ENCODE measurements at regions not wholly inside any gene's neighbourhood (a gene's known extent, or its start where the extent isn't known, plus 50 kb on each side); places are given as distances from the start of the nearest gene placed in this dataset.
"Not testable (repeated sequence)": the region's sequence is repeated elsewhere in the genome, so short reads cannot be mapped to it uniquely, and the experiment has no call there.

DNA sequence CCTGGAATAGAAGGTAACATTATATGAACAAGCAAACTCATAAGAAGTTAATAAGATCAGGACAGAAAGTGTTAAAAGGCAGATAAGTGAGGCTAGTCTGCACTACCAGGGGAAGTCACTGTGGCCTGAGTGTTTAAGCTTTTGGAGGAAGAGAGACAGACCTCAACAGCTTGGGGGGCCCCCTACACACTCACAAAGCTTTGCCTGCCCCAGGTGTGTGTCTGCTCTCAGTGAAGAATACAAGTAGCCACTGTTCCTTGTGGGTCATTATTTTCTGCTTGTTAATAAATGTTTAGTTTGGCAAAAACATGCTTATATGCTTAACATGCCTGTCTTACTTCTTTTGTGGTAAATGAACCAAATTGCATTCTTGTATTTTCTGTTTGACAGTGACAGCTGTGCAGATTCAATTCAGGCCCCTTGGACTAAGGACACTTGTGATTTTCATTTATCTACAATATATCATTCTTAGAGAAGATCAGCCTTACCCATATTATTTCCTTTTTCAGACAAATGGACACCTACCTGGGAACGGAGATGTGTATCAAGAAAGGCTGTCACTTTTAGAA is 50.7 kb upstream of the C12orf71 start:
- Histone ChIP-seq H3K36me3 (ENCODE audit: control insufficient read depth, insufficient read depth, low read length) (no peaks in the 10 kb centered on the region), H3K27me3 (ENCODE audit: control insufficient read depth, insufficient read depth, low read length) (no peaks in the 10 kb centered on the region), H3K9ac (ENCODE audit: low read depth, low read length) (no peak overlapping the region), H3K4me3 (ENCODE audit: low read depth, low read length) (no peak overlapping the region), H3K9me3 (ENCODE audit: control insufficient read depth, insufficient read depth, low read length) (no peaks in the 10 kb centered on the region), H3K27ac (ENCODE audit: low read depth, low read length) (no peak overlapping the region), H3K4me1 (ENCODE audit: control insufficient read depth, insufficient read depth, low read length) (no peaks in the 10 kb centered on the region)

DNA sequence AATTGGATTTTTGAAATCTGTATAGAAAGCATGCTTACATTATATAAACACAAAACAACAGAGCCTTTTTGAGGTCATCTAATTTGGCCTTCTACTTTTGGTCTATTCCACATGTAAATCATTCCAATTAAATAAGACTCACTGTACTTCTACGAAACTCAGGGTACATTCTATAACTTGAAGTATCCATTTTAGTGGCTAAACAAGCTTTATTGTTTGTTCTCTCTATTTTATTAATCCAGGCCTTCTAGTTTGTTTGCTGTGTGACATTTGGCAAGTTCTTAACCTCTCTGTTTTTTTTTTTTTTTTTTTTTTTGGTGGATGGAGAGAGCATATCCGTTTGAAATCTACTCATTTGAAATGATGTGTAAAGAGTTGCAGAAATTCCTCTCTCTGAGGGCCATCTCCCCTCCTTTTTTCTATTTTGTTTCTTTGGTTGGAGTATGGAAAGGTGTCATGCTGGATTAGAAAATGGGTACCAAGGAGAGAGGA is 58.1 kb upstream of the C12orf71 start:
- Histone ChIP-seq H3K4me3 (ENCODE audit: low read depth, low read length) (no peak overlapping the region), H3K27ac (ENCODE audit: low read depth, low read length) (no peak overlapping the region), H3K9me3 (ENCODE audit: control insufficient read depth, insufficient read depth, low read length) (no peaks in the 10 kb centered on the region), H3K36me3 (ENCODE audit: control insufficient read depth, insufficient read depth, low read length) (no peaks in the 10 kb centered on the region), H3K9ac (ENCODE audit: low read depth, low read length) (no peak overlapping the region), H3K4me1 (ENCODE audit: control insufficient read depth, insufficient read depth, low read length) (0 out of 2 replicates have a peak, but pooled peaks cover 3% of the 10 kb centered on the region), H3K27me3 (ENCODE audit: control insufficient read depth, insufficient read depth, low read length) (no peaks in the 10 kb centered on the region)

DNA sequence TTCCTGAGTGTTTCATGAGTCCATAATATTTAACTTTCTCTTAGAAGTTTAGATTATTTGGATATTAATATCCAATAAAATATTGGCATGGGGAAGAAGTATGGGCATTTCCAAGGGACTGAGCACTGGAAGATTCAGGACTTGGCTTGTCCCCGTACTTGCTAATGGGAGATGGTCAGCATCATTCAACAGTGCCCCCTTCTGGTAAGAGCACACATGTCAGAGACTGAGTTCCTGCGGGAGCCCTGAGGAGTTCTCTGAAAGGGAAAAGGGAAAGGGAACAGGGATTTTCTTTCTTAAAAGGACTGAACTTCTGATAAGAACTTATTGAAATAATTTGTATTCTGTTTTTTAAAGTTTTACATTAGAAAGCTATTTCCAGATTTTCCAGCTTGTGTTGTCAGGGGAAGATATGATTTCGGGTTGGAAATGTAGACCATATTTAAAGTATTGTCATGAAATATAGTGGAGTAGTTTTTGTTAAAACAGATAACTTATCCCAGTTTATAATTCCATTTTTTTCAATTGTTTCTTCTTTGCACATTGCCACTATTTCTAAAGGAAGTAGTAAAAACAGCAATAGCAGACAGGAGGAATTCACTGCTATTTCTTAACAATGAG is 59.8 kb upstream of the C12orf71 start:
- Histone ChIP-seq H3K4me3 (ENCODE audit: low read depth, low read length) (no peak overlapping the region), H3K27ac (ENCODE audit: low read depth, low read length) (no peak overlapping the region), H3K27me3 (ENCODE audit: control insufficient read depth, insufficient read depth, low read length) (no peaks in the 10 kb centered on the region), H3K9me3 (ENCODE audit: control insufficient read depth, insufficient read depth, low read length) (no peaks in the 10 kb centered on the region), H3K4me1 (ENCODE audit: control insufficient read depth, insufficient read depth, low read length) (0 out of 2 replicates have a peak, but pooled peaks cover 5% of the 10 kb centered on the region), H3K9ac (ENCODE audit: low read depth, low read length) (no peak overlapping the region), H3K36me3 (ENCODE audit: control insufficient read depth, insufficient read depth, low read length) (no peaks in the 10 kb centered on the region)

DNA sequence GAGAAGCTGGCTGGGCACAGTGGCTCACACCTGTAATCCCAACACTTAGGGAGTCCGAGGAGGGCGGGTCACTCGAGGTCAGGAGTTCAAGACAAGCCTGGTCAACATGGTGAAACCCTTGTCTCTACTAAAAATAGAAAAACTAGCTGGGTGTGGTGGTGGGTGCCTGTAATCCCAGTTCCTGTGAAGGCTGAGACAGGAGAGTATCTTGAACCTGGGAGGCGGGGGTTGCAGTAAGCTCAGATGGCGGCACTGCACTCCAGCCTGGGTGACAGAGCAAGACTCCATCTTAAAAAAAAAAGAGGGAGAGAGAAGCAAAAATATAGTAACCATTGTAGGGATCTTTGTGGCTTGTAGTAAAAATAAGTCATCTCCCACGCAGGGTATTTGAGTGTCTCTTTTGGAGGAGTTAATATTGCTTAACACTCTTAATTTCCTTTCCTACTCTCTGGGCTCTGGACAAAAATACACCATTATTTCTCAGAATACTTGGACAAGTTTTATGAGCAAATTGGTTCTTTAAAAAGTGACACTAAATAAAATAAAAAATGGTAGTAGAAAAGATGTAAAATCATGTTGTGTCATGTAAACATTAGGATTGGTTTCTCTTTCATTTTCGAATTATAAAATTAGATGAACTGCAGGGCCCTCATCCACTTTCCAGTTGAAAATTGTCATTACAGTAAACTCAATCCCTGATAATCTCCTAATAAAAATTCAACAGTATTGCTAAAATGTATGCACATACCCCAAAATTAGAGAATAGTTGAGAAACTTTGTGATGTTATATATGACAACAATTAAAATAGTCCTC is 61.1 kb upstream of the C12orf71 start:
- Histone ChIP-seq H3K9me3 (ENCODE audit: control insufficient read depth, insufficient read depth, low read length) (no peaks in the 10 kb centered on the region), H3K27me3 (ENCODE audit: control insufficient read depth, insufficient read depth, low read length) (no peaks in the 10 kb centered on the region), H3K4me1 (ENCODE audit: control insufficient read depth, insufficient read depth, low read length) (0 out of 2 replicates have a peak, but pooled peaks cover 5% of the 10 kb centered on the region), H3K9ac (ENCODE audit: low read depth, low read length) (no peak overlapping the region), H3K36me3 (ENCODE audit: control insufficient read depth, insufficient read depth, low read length) (no peaks in the 10 kb centered on the region), H3K27ac (ENCODE audit: low read depth, low read length) (no peak overlapping the region), H3K4me3 (ENCODE audit: low read depth, low read length) (no peak overlapping the region)

DNA sequence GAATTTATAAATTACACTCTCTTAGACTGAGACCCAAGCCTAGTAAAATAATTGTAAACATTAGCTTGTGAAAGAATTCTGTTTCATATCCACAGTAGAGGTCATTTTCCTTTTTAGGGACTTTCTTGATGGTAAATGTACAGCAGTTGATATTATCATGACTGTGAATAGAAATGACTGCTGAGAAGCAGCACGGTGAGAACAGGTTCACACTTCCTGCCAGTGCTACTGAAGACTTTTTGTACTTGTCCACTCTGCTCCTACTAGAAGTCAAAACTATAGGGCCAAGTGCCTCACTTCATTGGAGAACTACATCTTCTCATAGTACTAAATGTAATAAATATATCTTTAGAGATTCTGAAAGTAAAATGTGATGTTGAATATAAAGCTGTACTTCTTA is 63.3 kb upstream of the C12orf71 start:
- H3K4me3 ChIP-seq (ENCODE audit: low read depth, low read length); H3K9ac ChIP-seq (ENCODE audit: low read depth, low read length); H3K27ac ChIP-seq (ENCODE audit: low read depth, low read length); H3K4me1 ChIP-seq (ENCODE audit: control insufficient read depth, insufficient read depth, low read length); H3K27me3 ChIP-seq (ENCODE audit: control insufficient read depth, insufficient read depth, low read length); H3K9me3 ChIP-seq (ENCODE audit: control insufficient read depth, insufficient read depth, low read length); H3K36me3 ChIP-seq (ENCODE audit: control insufficient read depth, insufficient read depth, low read length): not testable (repeated sequence)

DNA sequence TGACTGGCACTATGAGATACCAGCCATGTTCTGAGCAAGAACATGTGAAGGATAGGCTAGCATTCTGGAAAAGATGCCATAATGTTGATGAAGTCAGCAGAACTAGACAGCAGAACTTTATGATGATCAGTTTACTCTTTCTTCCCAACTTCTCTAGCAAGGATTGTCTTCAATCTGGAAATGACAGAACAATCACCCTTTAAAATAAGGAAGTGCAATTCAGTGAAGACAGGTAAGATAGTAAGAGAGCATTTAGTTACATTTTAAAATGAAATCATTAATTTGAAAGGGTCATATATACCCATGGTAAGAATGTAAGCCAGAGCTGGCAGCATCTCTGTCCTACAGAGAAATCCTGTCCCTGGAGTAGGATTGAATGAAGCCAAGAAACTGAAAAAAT is 66.0 kb upstream of the C12orf71 start:
- Histone ChIP-seq H3K36me3 (ENCODE audit: control insufficient read depth, insufficient read depth, low read length) (no peaks in the 10 kb centered on the region), H3K4me3 (ENCODE audit: low read depth, low read length) (no peak overlapping the region), H3K9me3 (ENCODE audit: control insufficient read depth, insufficient read depth, low read length) (no peaks in the 10 kb centered on the region), H3K4me1 (ENCODE audit: control insufficient read depth, insufficient read depth, low read length) (0 out of 2 replicates have a peak, but pooled peaks cover 5% of the 10 kb centered on the region), H3K9ac (ENCODE audit: low read depth, low read length) (no peak overlapping the region), H3K27ac (ENCODE audit: low read depth, low read length) (no peak overlapping the region), H3K27me3 (ENCODE audit: control insufficient read depth, insufficient read depth, low read length) (no peaks in the 10 kb centered on the region)

DNA sequence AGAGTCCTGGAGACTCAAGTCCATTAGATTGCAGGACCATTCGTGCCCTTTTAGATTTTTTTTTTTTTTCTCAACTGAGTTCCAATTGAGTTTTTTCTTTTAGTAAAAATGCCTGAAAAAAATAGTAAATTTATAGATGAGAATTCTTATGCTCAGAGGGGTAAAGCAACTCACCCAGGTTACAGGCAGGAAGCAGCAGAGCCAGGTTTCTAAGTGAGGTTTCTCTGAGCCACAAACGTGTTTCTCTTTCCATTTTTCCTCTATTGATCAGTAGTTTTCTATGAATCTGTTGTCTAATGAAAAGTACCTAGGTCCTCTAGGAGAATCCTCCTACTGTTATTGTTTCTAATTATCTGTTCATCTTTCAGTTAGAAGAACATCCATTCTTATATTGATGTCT is 66.4 kb upstream of the C12orf71 start:
- no peak overlapping the region for H3K9ac ChIP-seq (ENCODE audit: low read depth, low read length)
- no peak overlapping the region for H3K4me3 ChIP-seq (ENCODE audit: low read depth, low read length)
- 0 out of 2 replicates have a peak, but pooled peaks cover 5% of the 10 kb centered on the region for H3K4me1 ChIP-seq (ENCODE audit: control insufficient read depth, insufficient read depth, low read length)
- H3K9me3 ChIP-seq (ENCODE audit: control insufficient read depth, insufficient read depth, low read length): no peaks in the 10 kb centered on the region
- no peaks in the 10 kb centered on the region for H3K27me3 ChIP-seq (ENCODE audit: control insufficient read depth, insufficient read depth, low read length)
- no peak overlapping the region for H3K27ac ChIP-seq (ENCODE audit: low read depth, low read length)
- no peaks in the 10 kb centered on the region for H3K36me3 ChIP-seq (ENCODE audit: control insufficient read depth, insufficient read depth, low read length)

DNA sequence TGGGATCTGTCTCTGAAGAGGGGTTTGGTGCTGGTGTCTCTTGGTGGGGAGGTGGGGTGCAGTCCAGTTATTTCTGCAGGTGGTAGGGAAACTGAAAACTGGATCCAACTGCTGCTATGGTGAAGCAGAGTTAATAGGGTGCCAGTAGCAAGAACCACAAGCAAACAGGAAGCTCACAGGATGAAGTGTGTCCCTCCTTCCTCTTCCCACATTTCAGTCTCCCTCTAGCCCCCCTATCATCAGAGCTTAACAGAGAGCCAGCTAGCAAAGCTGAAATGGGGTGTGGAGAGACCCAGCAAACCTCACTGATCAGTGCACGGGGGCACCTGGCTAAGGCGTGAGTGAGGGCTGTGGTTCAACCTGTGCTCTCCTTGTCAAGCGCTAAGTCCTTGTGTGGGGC is 69.1 kb upstream of the C12orf71 start:
- Histone ChIP-seq H3K27ac (ENCODE audit: low read depth, low read length) (no peak overlapping the region), H3K4me3 (ENCODE audit: low read depth, low read length) (no peak overlapping the region), H3K9ac (ENCODE audit: low read depth, low read length) (no peak overlapping the region)

DNA sequence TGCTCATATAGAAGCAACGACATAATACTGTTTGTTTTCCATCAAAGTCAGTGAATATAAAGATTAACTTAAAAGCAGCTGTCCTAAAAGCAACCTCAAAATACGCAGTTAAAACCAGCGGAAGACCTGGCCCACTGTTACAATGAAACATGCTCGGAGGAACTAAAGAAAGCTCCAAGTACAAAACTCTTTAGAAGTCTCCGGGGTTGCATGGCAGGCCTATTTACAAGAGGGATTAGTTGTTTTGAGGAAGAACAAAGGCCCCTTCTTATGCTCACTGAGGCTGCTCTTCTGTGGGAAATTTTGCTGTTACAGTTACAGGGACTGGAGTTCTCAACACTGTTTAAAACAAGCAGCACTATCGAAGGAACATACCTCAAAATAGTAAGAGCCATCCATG is 75.9 kb upstream of the C12orf71 start:
- H3K9ac ChIP-seq (ENCODE audit: low read depth, low read length): no peak overlapping the region
- no peak overlapping the region for H3K4me3 ChIP-seq (ENCODE audit: low read depth, low read length)
- H3K4me1 ChIP-seq (ENCODE audit: control insufficient read depth, insufficient read depth, low read length): peaks cover 16% of the 10 kb centered on the region
- H3K9me3 ChIP-seq (ENCODE audit: control insufficient read depth, insufficient read depth, low read length): no peaks in the 10 kb centered on the region
- peak overlapping the region; percentile 78 for H3K27ac ChIP-seq (ENCODE audit: low read depth, low read length)
- H3K27me3 ChIP-seq (ENCODE audit: control insufficient read depth, insufficient read depth, low read length): no peaks in the 10 kb centered on the region
- H3K36me3 ChIP-seq (ENCODE audit: control insufficient read depth, insufficient read depth, low read length): no peaks in the 10 kb centered on the region

More for the DNA sequence above, 69.1 kb upstream of the C12orf71 start:
- no peaks in the 10 kb centered on the region for H3K36me3 ChIP-seq (ENCODE audit: control insufficient read depth, insufficient read depth, low read length)
- H3K9me3 ChIP-seq (ENCODE audit: control insufficient read depth, insufficient read depth, low read length): no peaks in the 10 kb centered on the region
- H3K27me3 ChIP-seq (ENCODE audit: control insufficient read depth, insufficient read depth, low read length): no peaks in the 10 kb centered on the region
- H3K4me1 ChIP-seq (ENCODE audit: control insufficient read depth, insufficient read depth, low read length): no peaks in the 10 kb centered on the region

DNA sequence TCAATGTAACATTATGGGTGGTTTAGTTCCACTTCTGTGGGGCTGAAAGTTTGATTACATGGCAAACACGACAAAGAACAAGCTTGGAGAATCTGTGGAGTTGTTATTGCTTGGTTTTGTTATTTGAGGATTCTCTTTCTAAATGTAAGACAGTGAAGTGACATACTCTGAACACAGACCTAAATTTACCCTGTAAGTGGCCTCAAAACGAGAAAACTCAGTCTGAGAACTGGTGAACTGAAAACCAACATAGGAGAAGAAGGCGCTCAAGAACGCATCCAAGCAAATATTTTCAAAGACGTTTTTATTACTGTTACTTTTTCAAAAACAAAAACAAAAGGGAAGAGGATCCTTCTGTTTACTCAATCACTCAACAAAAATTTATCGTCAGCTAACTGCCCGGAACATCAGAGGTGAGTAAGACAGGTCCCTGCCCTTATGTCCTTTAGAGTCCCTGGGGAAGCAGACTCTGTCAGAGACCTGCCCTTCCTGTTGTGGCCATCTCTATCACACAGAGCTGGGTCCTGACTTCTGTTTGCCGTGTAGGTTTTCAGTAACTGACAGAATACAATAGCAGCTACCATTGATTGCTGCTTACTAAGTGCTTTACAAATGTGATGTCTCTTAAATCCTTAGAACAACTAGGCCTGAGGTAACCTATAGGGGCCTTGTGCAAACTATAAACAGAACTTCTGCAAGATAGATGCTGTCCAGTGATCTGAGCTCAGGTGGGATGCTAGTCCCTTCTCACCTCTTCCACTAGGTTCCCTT is 79.3 kb upstream of the C12orf71 start:
- no peak overlapping the region for H3K4me3 ChIP-seq (ENCODE audit: low read depth, low read length)

More for the DNA sequence above, 79.3 kb upstream of the C12orf71 start:
- no peak overlapping the region for H3K27ac ChIP-seq (ENCODE audit: low read depth, low read length)
- peaks cover 16% of the 10 kb centered on the region for H3K4me1 ChIP-seq (ENCODE audit: control insufficient read depth, insufficient read depth, low read length)
- no peaks in the 10 kb centered on the region for H3K27me3 ChIP-seq (ENCODE audit: control insufficient read depth, insufficient read depth, low read length)
- no peak overlapping the region for H3K9ac ChIP-seq (ENCODE audit: low read depth, low read length)
- H3K9me3 ChIP-seq (ENCODE audit: control insufficient read depth, insufficient read depth, low read length): no peaks in the 10 kb centered on the region
- H3K36me3 ChIP-seq (ENCODE audit: control insufficient read depth, insufficient read depth, low read length): no peaks in the 10 kb centered on the region

All from HUES48 (cell line).